ENCODE measurements at regions not wholly inside any gene's neighbourhood (a gene's known extent, or its start where the extent isn't known, plus 50 kb on each side); places are given as distances from the start of the nearest gene placed in this dataset.
"Not testable (repeated sequence)": the region's sequence is repeated elsewhere in the genome, so short reads cannot be mapped to it uniquely, and the experiment has no call there.

- DNase-seq: peak; percentile 92
These were observed 476.2 kb downstream of the MMUT start for GRCh38 chr6:48986845-48987244.

GRCh38 chr6:48986105-48986504, 476.9 kb downstream of the MMUT start:
- no peak for DNase-seq

- no peak for DNase-seq
These were observed 478.0 kb downstream of the MMUT start for GRCh38 chr6:48985025-48985424.

- DNase-seq: not testable (repeated sequence)
These were observed 479.1 kb downstream of the MMUT start for GRCh38 chr6:48983968-48984367.

GRCh38 chr6:48983377-48983776, 479.7 kb downstream of the MMUT start:
- no peak for DNase-seq

- no peak for DNase-seq
These were observed 483.2 kb downstream of the MMUT start for GRCh38 chr6:48979806-48980205.

GRCh38 chr6:48979085-48979484, 484.0 kb downstream of the MMUT start:
- no peak for DNase-seq

GRCh38 chr6:48978016-48978415, 485.0 kb downstream of the MMUT start:
- DNase-seq: no peak

GRCh38 chr6:48977573-48977972, 485.5 kb downstream of the MMUT start:
- no peak for DNase-seq

GRCh38 chr6:48973491-48973890, 489.6 kb downstream of the MMUT start:
- DNase-seq: no peak

GRCh38 chr6:48961781-48962415, 501.2 kb downstream of the MMUT start:
- DNase-seq: peak; percentile 71

GRCh38 chr6:48959251-48960060, 503.6 kb downstream of the MMUT start:
- no peak for DNase-seq

- no peak for DNase-seq
These were observed 505.3 kb downstream of the MMUT start for GRCh38 chr6:48957781-48958180.

- DNase-seq: no peak
These were observed 511.1 kb downstream of the MMUT start for GRCh38 chr6:48951917-48952316.

- not testable (repeated sequence) for DNase-seq
These were observed 518.8 kb downstream of the MMUT start for GRCh38 chr6:48944276-48944675.

- no peak for DNase-seq
These were observed 529.9 kb downstream of the MMUT start for GRCh38 chr6:48933136-48933535.

GRCh38 chr6:48928937-48929336, 534.1 kb downstream of the MMUT start:
- no peak for DNase-seq

- DNase-seq: no peak
These were observed 540.2 kb downstream of the MMUT start for GRCh38 chr6:48922837-48923236.

- peak; percentile 87 for DNase-seq
These were observed 543.5 kb downstream of the MMUT start for GRCh38 chr6:48919555-48919954.

GRCh38 chr6:48917233-48917632, 545.8 kb downstream of the MMUT start:
- DNase-seq: peak; percentile 57

- DNase-seq: peak; percentile 96
These were observed 546.4 kb downstream of the MMUT start for GRCh38 chr6:48916607-48917006.

- DNase-seq: no peak
These were observed 547.5 kb downstream of the MMUT start for GRCh38 chr6:48915591-48915990.

- DNase-seq: no peak
These were observed 550.5 kb downstream of the MMUT start for GRCh38 chr6:48912503-48912902.

GRCh38 chr6:48904809-48905208, 558.2 kb downstream of the MMUT start:
- DNase-seq: no peak

- DNase-seq: no peak
These were observed 568.6 kb downstream of the MMUT start for GRCh38 chr6:48894469-48894868.

All from NCI-H510A treated with DMSO at 0.1 percent for 48 hours (cell line).